Kidney (tissue), 13 donors: ENCODE measurements at regions not wholly inside any gene's neighbourhood (a gene's known extent, or its start where the extent isn't known, plus 50 kb on each side); places are given as distances from the start of the nearest gene placed in this dataset.

Experiments
- DNase-seq, 5 donors: peaks; one replicate each; pipeline ENCODE4 v3.0.0-alpha.2; 2013 to 2020
- FAIRE-seq: peaks from 2 replicates; lab custom pipeline; 2012; peaks lifted over from hg19 to GRCh38; lab: Jason Lieb, UNC
- H3K27ac ChIP-seq, 2 donors: one replicate each; pipeline ENCODE4 v1.7.0; 2013; ENCODE audit warnings: low read depth in 2 of 2, low read length in 2 of 2, inconsistent platforms in 1 of 2
- H3K27me3 ChIP-seq: one replicate; pipeline ENCODE4 v1.7.1; 2013; ENCODE audit warnings: low read length, inconsistent platforms; ENCODE audit not compliant: control insufficient read depth, insufficient read depth
- H3K36me3 ChIP-seq, 3 donors: one replicate each; pipeline versions ENCODE4 v1.7.0 to v1.7.1; 2013; ENCODE audit warnings: low read length in 3 of 3, control low read depth in 1 of 3, inconsistent platforms in 1 of 3; ENCODE audit not compliant: insufficient read depth in 3 of 3, control insufficient read depth in 2 of 3
- H3K4me1 ChIP-seq, 3 donors: one replicate each; pipeline versions ENCODE4 v1.7.0 to v1.7.1; 2013; ENCODE audit warnings: low read length in 3 of 3, inconsistent platforms in 1 of 3, low read depth in 1 of 3; ENCODE audit not compliant: control insufficient read depth in 2 of 3, insufficient read depth in 2 of 3
- H3K4me3 ChIP-seq, 3 donors: one replicate each; pipeline versions ENCODE4 v1.7.0 to v1.8.1; 2013; ENCODE audit warnings: low read length in 3 of 3, control low read depth in 1 of 3, inconsistent platforms in 1 of 3
- H3K9ac ChIP-seq, 3 donors: one replicate each; pipeline versions ENCODE4 v1.7.0 to v1.7.1; 2013; ENCODE audit warnings: low read length in 3 of 3, control low read depth in 1 of 3, inconsistent platforms in 1 of 3
- H3K9me3 ChIP-seq, 3 donors: one replicate each; pipeline versions ENCODE4 v1.7.0 to v1.7.1; 2013; ENCODE audit warnings: low read length in 3 of 3, control low read depth in 1 of 3, inconsistent platforms in 1 of 3; ENCODE audit not compliant: control insufficient read depth in 2 of 3, insufficient read depth in 1 of 3
- intact Hi-C: fragments of 100-400 bp; cut with DNase I; formaldehyde crosslinking; loops from one replicate; pipeline ENCODE4 v1.11.1; 2022
- TF ChIP-seq, protein P1 (sequence below): IDR thresholded peaks from 3 replicates; pipeline ENCODE4 v1.5.1; 2012; ENCODE audit warnings: mild to moderate bottlenecking, moderate library complexity, borderline replicate concordance; ENCODE audit not compliant: insufficient read depth; ENCODE audit errors: extremely low read depth
- donor health status: control.
- donor health status: control.
- donor health status: control.
- donor health status: control.
- donor health status: control.
- donor health status: DM: yes; HTN: yes; CAD: no.
- donor health status: Normal renal cell carcinoma (clear cell type).

DNA sequence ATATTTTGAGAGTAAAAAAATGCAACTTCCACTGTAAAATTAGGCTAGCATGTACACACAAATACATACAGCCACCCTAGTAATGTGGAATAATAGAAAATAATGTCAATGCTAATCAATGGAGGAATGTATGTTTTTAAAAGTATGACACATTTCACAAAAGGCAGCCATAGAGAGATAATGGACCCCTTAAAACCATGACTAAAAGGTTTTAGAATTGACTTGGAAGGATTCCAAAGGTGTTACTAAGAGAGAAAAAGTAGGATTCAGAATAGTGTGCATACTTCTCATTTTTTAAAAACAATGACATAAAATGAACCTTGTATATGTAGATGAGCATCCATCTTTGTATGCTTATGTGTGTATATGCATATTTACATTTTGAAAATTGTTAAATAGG, 597.9 kb upstream of the PCDH9 start:
- FAIRE-seq: no peak
- H3K27ac ChIP-seq: no peak overlapping the region
- TF ChIP-seq, protein P1, sequence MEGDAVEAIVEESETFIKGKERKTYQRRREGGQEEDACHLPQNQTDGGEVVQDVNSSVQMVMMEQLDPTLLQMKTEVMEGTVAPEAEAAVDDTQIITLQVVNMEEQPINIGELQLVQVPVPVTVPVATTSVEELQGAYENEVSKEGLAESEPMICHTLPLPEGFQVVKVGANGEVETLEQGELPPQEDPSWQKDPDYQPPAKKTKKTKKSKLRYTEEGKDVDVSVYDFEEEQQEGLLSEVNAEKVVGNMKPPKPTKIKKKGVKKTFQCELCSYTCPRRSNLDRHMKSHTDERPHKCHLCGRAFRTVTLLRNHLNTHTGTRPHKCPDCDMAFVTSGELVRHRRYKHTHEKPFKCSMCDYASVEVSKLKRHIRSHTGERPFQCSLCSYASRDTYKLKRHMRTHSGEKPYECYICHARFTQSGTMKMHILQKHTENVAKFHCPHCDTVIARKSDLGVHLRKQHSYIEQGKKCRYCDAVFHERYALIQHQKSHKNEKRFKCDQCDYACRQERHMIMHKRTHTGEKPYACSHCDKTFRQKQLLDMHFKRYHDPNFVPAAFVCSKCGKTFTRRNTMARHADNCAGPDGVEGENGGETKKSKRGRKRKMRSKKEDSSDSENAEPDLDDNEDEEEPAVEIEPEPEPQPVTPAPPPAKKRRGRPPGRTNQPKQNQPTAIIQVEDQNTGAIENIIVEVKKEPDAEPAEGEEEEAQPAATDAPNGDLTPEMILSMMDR: no peak

DNA sequence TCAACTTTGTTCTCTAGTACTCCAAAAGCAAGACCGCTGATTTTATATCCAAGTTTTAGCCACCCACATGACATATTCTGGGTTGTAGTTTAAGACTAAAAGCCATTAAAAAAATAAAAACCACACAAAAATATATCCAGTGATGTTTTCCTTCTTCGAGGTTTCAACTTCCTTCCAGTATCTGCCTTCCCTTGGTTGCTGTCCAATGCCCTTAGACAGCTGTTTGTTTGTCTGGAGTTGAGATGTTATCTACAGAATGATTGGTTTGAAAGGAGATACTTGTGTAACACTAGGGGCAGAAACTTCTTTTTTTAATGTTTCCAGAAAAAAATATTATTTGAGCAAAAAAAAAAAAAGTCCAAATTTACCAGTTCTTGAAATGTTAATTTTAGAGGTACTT, 591.5 kb upstream of the PCDH9 start:
- Histone ChIP-seq H3K9ac (no peak overlapping the region), H3K36me3 (no peaks in the 10 kb centered on the region), H3K4me1 (no peaks in the 10 kb centered on the region), H3K9me3 (no peaks in the 10 kb centered on the region), H3K27me3 (no peaks in the 10 kb centered on the region), H3K4me3 (no peak overlapping the region), H3K27ac (no peak overlapping the region)
- DNase-seq: no peak
- TF ChIP-seq, protein P1: no peak
- FAIRE-seq: no peak
- intact Hi-C loops: no loop called here

More for the DNA sequence above, 597.9 kb upstream of the PCDH9 start:
- H3K4me1 ChIP-seq: no peaks in the 10 kb centered on the region
- no peaks in the 10 kb centered on the region for H3K9me3 ChIP-seq
- no peak overlapping the region for H3K4me3 ChIP-seq
- intact Hi-C loops: no loop called here
- no peak for DNase-seq
- no peaks in the 10 kb centered on the region for H3K27me3 ChIP-seq
- H3K9ac ChIP-seq: no peak overlapping the region
- no peaks in the 10 kb centered on the region for H3K36me3 ChIP-seq

DNA sequence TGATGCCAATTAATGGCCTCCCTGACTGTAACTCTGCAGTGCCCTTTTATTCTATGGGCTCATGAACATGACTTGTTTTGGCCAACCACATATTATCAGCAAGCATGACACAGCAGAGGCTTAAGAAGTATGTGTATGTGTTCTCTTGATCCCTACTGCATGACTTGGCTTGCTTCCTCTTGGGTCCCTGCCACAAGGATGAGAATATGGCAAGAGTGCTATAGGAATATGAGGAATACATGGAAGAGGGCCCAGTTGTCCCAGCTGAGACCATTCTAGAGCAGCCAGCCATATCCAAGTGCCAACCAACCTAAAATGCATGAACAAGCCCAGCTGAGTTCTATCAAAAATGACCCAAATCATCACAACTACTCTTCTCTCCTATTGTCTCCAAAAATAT, 576.7 kb upstream of the PCDH9 start:
- TF ChIP-seq, protein P1: no peak
- DNase-seq: no peak
- H3K9ac ChIP-seq: no peak overlapping the region
- no peak for FAIRE-seq
- H3K4me1 ChIP-seq: no peaks in the 10 kb centered on the region
- H3K27me3 ChIP-seq: no peaks in the 10 kb centered on the region
- H3K4me3 ChIP-seq: no peak overlapping the region
- no peaks in the 10 kb centered on the region for H3K9me3 ChIP-seq
- no peaks in the 10 kb centered on the region for H3K36me3 ChIP-seq
- no peak overlapping the region for H3K27ac ChIP-seq
- intact Hi-C loops: no loop called here

DNA sequence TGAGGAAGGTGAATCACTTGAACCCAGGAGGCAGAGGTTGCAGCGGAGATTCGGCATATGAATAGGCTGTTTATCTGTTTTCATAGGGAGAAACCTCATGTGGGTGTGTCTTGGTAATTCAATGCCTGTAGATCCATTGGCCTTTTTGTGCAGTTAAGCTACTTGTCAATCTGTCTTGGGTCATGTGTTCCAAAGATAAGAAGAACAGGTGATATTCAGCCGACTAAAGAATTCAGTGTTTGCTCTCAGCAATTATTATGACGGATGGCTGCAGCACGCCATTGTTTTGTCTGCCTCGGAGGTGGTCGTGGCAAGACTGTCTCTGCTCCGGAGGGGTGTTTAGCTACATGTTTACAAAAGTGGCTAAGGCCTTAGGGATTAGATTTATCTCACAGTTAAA, 573.0 kb upstream of the PCDH9 start:
- FAIRE-seq: no peak
- Histone ChIP-seq H3K9ac (no peak overlapping the region), H3K4me1 (no peaks in the 10 kb centered on the region), H3K9me3 (no peaks in the 10 kb centered on the region), H3K36me3 (no peaks in the 10 kb centered on the region), H3K27ac (no peak overlapping the region), H3K4me3 (no peak overlapping the region), H3K27me3 (no peaks in the 10 kb centered on the region)
- DNase-seq: no peak
- TF ChIP-seq, protein P1: no peak
- intact Hi-C loops: no loop called here
